NCI-H2107 treated with DMSO at 0.1 percent for 48 hours (cell line): ENCODE measurements at regions not wholly inside any gene's neighbourhood (a gene's known extent, or its start where the extent isn't known, plus 50 kb on each side); places are given as distances from the start of the nearest gene placed in this dataset.

Experiments
- DNase-seq: peaks from one replicate; lab custom pipeline; 2025; ENCODE audit not compliant: unreplicated experiment; lab: John Stamatoyannopoulos, UW

- DNase-seq = no peak
Measured at GRCh38 chr15:25233766-25234350, 205.0 kb downstream of the UBE3A start.

- no peak for DNase-seq
Measured at GRCh38 chr15:25234831-25235230, 204.0 kb downstream of the UBE3A start.

GRCh38 chr15:25235391-25235790, 203.4 kb downstream of the UBE3A start:
- no peak for DNase-seq

- no peak for DNase-seq
Measured at GRCh38 chr15:25236143-25236860, 202.5 kb downstream of the UBE3A start.

- no peak for DNase-seq
Measured at GRCh38 chr15:25236861-25237155, 202.0 kb downstream of the UBE3A start.

- no peak for DNase-seq
Measured at GRCh38 chr15:25237291-25237978, 201.4 kb downstream of the UBE3A start.

- no peak for DNase-seq
Measured at GRCh38 chr15:25238126-25238525, 200.7 kb downstream of the UBE3A start.

- no peak for DNase-seq
Measured at GRCh38 chr15:25238716-25239470, 199.9 kb downstream of the UBE3A start.

- DNase-seq = no peak
Measured at GRCh38 chr15:25239471-25240345, 199.1 kb downstream of the UBE3A start.

GRCh38 chr15:25240461-25241021, 198.3 kb downstream of the UBE3A start:
- no peak for DNase-seq

- no peak for DNase-seq
Measured at GRCh38 chr15:25241241-25241801, 197.5 kb downstream of the UBE3A start.

- DNase-seq = no peak
Measured at GRCh38 chr15:25242166-25242879, 196.5 kb downstream of the UBE3A start.

GRCh38 chr15:25242957-25243799, 195.6 kb downstream of the UBE3A start:
- no peak for DNase-seq

- no peak for DNase-seq
Measured at GRCh38 chr15:25243800-25244097, 195.1 kb downstream of the UBE3A start.

GRCh38 chr15:25244731-25245585, 193.9 kb downstream of the UBE3A start:
- DNase-seq = no peak

- no peak for DNase-seq
Measured at GRCh38 chr15:25245801-25246622, 192.8 kb downstream of the UBE3A start.
